Nephron (organoid): ENCODE measurements at regions not wholly inside any gene's neighbourhood (a gene's known extent, or its start where the extent isn't known, plus 50 kb on each side); places are given as distances from the start of the nearest gene placed in this dataset.
A peak's percentile ranks its signal among the peaks of the same experiment; 100 is the strongest.

Experiments used
- H3K27ac Mint-ChIP-seq, 3 experiments: 2 replicates each; pipeline ENCODE4 v1.8.0; 2020; ENCODE audit warnings: mixed read lengths in 3 of 3, mild to moderate bottlenecking in 2 of 3, moderate library complexity in 1 of 3
- H3K27me3 Mint-ChIP-seq: 2 replicates; pipeline ENCODE4 v1.8.0; 2021; ENCODE audit warnings: low read depth, mild to moderate bottlenecking, moderate library complexity, mixed read lengths
- H3K36me3 Mint-ChIP-seq: 2 replicates; pipeline ENCODE4 v1.8.0; 2020; ENCODE audit warnings: low read depth, mixed read lengths
- H3K4me1 Mint-ChIP-seq: 2 replicates; pipeline ENCODE4 v1.8.0; 2020; ENCODE audit warnings: mixed read lengths
- H3K4me3 Mint-ChIP-seq, 3 experiments: 2 replicates each; pipeline ENCODE4 v1.8.0; 2020; ENCODE audit warnings: mild to moderate bottlenecking in 3 of 3, mixed read lengths in 3 of 3, moderate library complexity in 2 of 3
- H3K9me3 Mint-ChIP-seq: 2 replicates; pipeline ENCODE4 v1.8.0; 2020; ENCODE audit warnings: mixed read lengths
- CTCF ChIP-seq, 3 experiments: fragments of 200-600 bp; sonication (generic); IDR thresholded peaks; one replicate each; pipeline ENCODE4 v1.5.0; 2021; ENCODE audit warnings: antibody characterized with exemption in 3 of 3; ENCODE audit not compliant: unreplicated experiment in 3 of 3

- H3K9me3 Mint-ChIP-seq = peaks cover 3% of the 10 kb centered on the region
- no peak overlapping the region for H3K4me3 Mint-ChIP-seq
- TF ChIP-seq CTCF (IDR thresholded peaks at IDR 0.05; ENCODE audit: unreplicated experiment in 3 of 3) = no peak
- H3K27ac Mint-ChIP-seq = no peak overlapping the region
- no peaks in the 10 kb centered on the region for H3K36me3 Mint-ChIP-seq
- no peaks in the 10 kb centered on the region for H3K4me1 Mint-ChIP-seq
- H3K27me3 Mint-ChIP-seq = peaks cover 4% of the 10 kb centered on the region
Measured at GRCh38 chr2:138928374-138929021, 148.3 kb upstream of the NXPH2 start.

DNA sequence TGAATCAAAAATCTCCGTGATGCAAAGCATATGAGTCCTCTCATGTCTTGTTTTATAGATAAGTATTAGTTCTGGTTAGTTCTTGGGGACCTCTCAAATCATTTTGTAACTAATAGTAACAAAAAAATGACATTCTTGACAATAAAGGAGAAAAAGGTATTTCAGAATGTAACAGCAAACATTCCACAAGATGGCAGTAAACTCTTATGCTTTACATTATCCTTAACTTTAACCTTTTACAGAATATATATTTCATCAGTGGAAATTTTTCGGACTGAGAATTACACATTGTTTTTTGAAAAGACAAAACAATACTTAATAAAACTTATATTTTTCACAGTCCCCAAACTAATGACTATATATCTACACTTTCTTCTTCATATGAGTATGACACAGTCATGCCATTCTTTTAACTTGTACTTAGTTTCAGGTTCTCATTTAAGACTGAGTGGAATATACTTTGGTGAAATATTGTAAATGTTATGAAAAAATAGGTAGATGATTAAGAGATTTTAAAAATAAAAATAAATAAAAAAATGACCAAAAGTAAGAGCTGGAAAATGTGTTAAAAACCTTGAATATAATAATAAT lies 142.9 kb upstream of the NXPH2 start:
- no peaks in the 10 kb centered on the region for H3K9me3 Mint-ChIP-seq
- no peak overlapping the region for H3K4me3 Mint-ChIP-seq
- H3K27me3 Mint-ChIP-seq = peaks cover 4% of the 10 kb centered on the region
- TF ChIP-seq CTCF (IDR thresholded peaks at IDR 0.05; ENCODE audit: unreplicated experiment in 3 of 3) = peak; percentile 54 to 84 (median 55)
- no peaks in the 10 kb centered on the region for H3K36me3 Mint-ChIP-seq
- H3K4me1 Mint-ChIP-seq = peaks cover 4% of the 10 kb centered on the region
- H3K27ac Mint-ChIP-seq = no peak overlapping the region

- no peaks in the 10 kb centered on the region for H3K9me3 Mint-ChIP-seq
- H3K27me3 Mint-ChIP-seq = no peaks in the 10 kb centered on the region
- no peak overlapping the region for H3K4me3 Mint-ChIP-seq
- H3K27ac Mint-ChIP-seq = peak overlapping the region in 2 of 3 experiments; percentile 16 to 41
- no peak for TF ChIP-seq CTCF (IDR thresholded peaks at IDR 0.05; ENCODE audit: unreplicated experiment in 3 of 3)
- no peaks in the 10 kb centered on the region for H3K36me3 Mint-ChIP-seq
- H3K4me1 Mint-ChIP-seq = peaks cover 4% of the 10 kb centered on the region
Measured at GRCh38 chr2:138919120-138919747, 139.0 kb upstream of the NXPH2 start.

DNA sequence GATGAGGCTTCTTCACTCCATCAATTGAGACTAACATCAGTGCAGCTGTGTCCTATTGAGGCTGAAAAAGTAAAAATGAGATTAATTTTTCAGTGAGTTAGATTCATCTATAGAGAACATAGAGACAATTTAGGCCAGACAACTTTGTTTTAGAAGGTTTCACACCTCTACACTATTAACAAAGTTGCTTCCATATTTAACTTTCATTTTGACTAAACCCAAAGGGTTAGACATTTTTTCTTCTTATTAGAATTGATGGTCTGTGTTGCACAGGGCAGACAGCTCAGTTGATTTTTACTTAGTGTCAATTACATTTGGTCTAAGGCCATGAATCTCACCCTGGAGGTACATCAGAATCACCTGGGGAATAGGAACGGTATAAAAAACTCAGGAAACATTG lies 130.2 kb upstream of the NXPH2 start:
- Mint-ChIP-seq H3K9me3 (peaks cover 2% of the 10 kb centered on the region), H3K36me3 (no peaks in the 10 kb centered on the region), H3K4me1 (no peaks in the 10 kb centered on the region), H3K27ac (no peak overlapping the region), H3K4me3 (no peak overlapping the region), H3K27me3 (no peaks in the 10 kb centered on the region)
- no peak for TF ChIP-seq CTCF (IDR thresholded peaks at IDR 0.05; ENCODE audit: unreplicated experiment in 3 of 3)

- no peak overlapping the region for H3K27ac Mint-ChIP-seq
- H3K9me3 Mint-ChIP-seq = peaks cover 1% of the 10 kb centered on the region
Measured at GRCh38 chr2:138906549-138906948, 126.4 kb upstream of the NXPH2 start.

More at GRCh38 chr2:138906549-138906948, 126.4 kb upstream of the NXPH2 start:
- Mint-ChIP-seq H3K27me3 (no peaks in the 10 kb centered on the region), H3K36me3 (no peaks in the 10 kb centered on the region), H3K4me1 (no peaks in the 10 kb centered on the region), H3K4me3 (no peak overlapping the region)
- no peak for TF ChIP-seq CTCF (IDR thresholded peaks at IDR 0.05; ENCODE audit: unreplicated experiment in 3 of 3)
